Neuronal stem cell (in vitro differentiated cells): ENCODE measurements at regions not wholly inside any gene's neighbourhood (a gene's known extent, or its start where the extent isn't known, plus 50 kb on each side); places are given as distances from the start of the nearest gene placed in this dataset.

Experiments
- DNase-seq: peaks from one replicate; pipeline ENCODE4 v3.0.0-alpha.2; 2013; ENCODE audit warnings: low spot score
- H2AFZ ChIP-seq: one replicate; pipeline ENCODE4 v1.6.1; 2013; ENCODE audit warnings: mild to moderate bottlenecking, low read length, inconsistent platforms
- H2AK5ac ChIP-seq: 2 replicates; pipeline ENCODE4 v1.6.1; 2013; ENCODE audit warnings: low read depth, mild to moderate bottlenecking, inconsistent platforms, low read length, moderate library complexity, mixed read lengths
- H2BK120ac ChIP-seq: 2 replicates; pipeline ENCODE4 v1.6.1; 2013; ENCODE audit warnings: low read depth, mild to moderate bottlenecking, inconsistent platforms, low read length, moderate library complexity, mixed read lengths
- H2BK12ac ChIP-seq: one replicate; pipeline ENCODE4 v1.6.1; 2013; ENCODE audit warnings: low read length, inconsistent platforms
- H2BK15ac ChIP-seq: 2 replicates; pipeline ENCODE4 v1.6.1; 2013; ENCODE audit warnings: mild to moderate bottlenecking, low read length, inconsistent platforms, mixed read lengths
- H2BK5ac ChIP-seq: one replicate; pipeline ENCODE4 v1.6.1; 2013; ENCODE audit warnings: inconsistent platforms, mild to moderate bottlenecking, low read length, moderate library complexity
- H3K14ac ChIP-seq: one replicate; pipeline ENCODE4 v1.6.1; 2013; ENCODE audit warnings: low read length, inconsistent platforms
- H3K18ac ChIP-seq: 2 replicates; pipeline ENCODE4 v1.6.1; 2013; ENCODE audit warnings: low read length, inconsistent platforms
- H3K23ac ChIP-seq: 2 replicates; pipeline ENCODE4 v1.6.1; 2013; ENCODE audit warnings: low read depth, mild to moderate bottlenecking, mixed read lengths, low read length, inconsistent platforms; ENCODE audit not compliant: poor library complexity
- H3K27ac ChIP-seq: replicated peaks from 3 replicates; pipeline ENCODE4 v1.5.1; 2013; ENCODE audit warnings: low read length, inconsistent platforms
- H3K27me3 ChIP-seq, 3 experiments: 2 replicates each; pipeline ENCODE4 v1.6.1; 2013; ENCODE audit warnings: low read length in 3 of 3, mild to moderate bottlenecking in 2 of 3, inconsistent platforms in 1 of 3, low read depth in 1 of 3, mixed read lengths in 1 of 3, moderate library complexity in 1 of 3; ENCODE audit not compliant: control insufficient read depth in 3 of 3, insufficient read depth in 3 of 3
- H3K36me3 ChIP-seq, 2 donors: replicated peaks in 1 of 2; 2 replicates each; pipeline ENCODE4 v1.6.1; 2013; ENCODE audit warnings: low read length in 2 of 2; ENCODE audit not compliant: control insufficient read depth in 2 of 2, insufficient read depth in 2 of 2
- H3K4ac ChIP-seq: 2 replicates; pipeline ENCODE4 v1.6.1; 2013; ENCODE audit warnings: inconsistent platforms, mild to moderate bottlenecking, low read length, moderate library complexity
- H3K4me1 ChIP-seq, 2 donors: 1 replicate in 1 of 2; 2 replicates in 1 of 2; pipeline ENCODE4 v1.6.1; 2013; ENCODE audit warnings: low read length in 2 of 2, low read depth in 1 of 2; ENCODE audit not compliant: control insufficient read depth in 2 of 2, insufficient read depth in 1 of 2
- H3K4me2 ChIP-seq: one replicate; pipeline ENCODE4 v1.6.1; 2013; ENCODE audit warnings: mild to moderate bottlenecking, low read length, inconsistent platforms; ENCODE audit not compliant: insufficient read depth, poor library complexity, severe bottlenecking
- H3K4me3 ChIP-seq, 2 donors: 2 replicates each; pipeline ENCODE4 v1.5.1; 2013; ENCODE audit warnings: low read length in 2 of 2, mild to moderate bottlenecking in 2 of 2, inconsistent platforms in 1 of 2, moderate library complexity in 1 of 2
- H3K79me1 ChIP-seq: one replicate; pipeline ENCODE4 v1.6.1; 2013; ENCODE audit warnings: low read depth, mild to moderate bottlenecking, inconsistent platforms, low read length, moderate library complexity
- H3K9ac ChIP-seq: one replicate; pipeline ENCODE4 v1.6.1; 2013; ENCODE audit warnings: mild to moderate bottlenecking, low read depth, low read length, inconsistent platforms; ENCODE audit not compliant: poor library complexity
- H3K9me3 ChIP-seq, 2 donors: replicated peaks in 1 of 2; 2 replicates each; pipeline versions ENCODE3 to v1.6.1; 2013; ENCODE audit warnings: low read length in 2 of 2, mild to moderate bottlenecking in 2 of 2, inconsistent platforms in 1 of 2, low read depth in 1 of 2, mixed read lengths in 1 of 2, moderate library complexity in 1 of 2; ENCODE audit not compliant: control insufficient read depth in 2 of 2, insufficient read depth in 1 of 2
- H4K8ac ChIP-seq: one replicate; pipeline ENCODE4 v1.6.1; 2013; ENCODE audit warnings: low read depth, mild to moderate bottlenecking, inconsistent platforms, low read length, moderate library complexity
- H4K91ac ChIP-seq: one replicate; pipeline ENCODE4 v1.6.1; 2013; ENCODE audit warnings: low read length, low read depth, mild to moderate bottlenecking, inconsistent platforms; ENCODE audit not compliant: poor library complexity
- WGBS, 2 donors: extraction: QIAGEN DNeasy Blood & Tissue Kit; methylation state at CpG; one replicate each; pipeline ENCODE4 v1.1.7; 2013; ENCODE audit warnings: missing lambda C conversion rate in 2 of 2, mixed read lengths in 1 of 2; ENCODE audit not compliant: insufficient read length in 2 of 2, insufficient replicate concordance in 1 of 2; ENCODE audit errors: extremely low coverage in 2 of 2; 5-methylcytosine and 5-hydroxymethylcytosine counted together

DNA sequence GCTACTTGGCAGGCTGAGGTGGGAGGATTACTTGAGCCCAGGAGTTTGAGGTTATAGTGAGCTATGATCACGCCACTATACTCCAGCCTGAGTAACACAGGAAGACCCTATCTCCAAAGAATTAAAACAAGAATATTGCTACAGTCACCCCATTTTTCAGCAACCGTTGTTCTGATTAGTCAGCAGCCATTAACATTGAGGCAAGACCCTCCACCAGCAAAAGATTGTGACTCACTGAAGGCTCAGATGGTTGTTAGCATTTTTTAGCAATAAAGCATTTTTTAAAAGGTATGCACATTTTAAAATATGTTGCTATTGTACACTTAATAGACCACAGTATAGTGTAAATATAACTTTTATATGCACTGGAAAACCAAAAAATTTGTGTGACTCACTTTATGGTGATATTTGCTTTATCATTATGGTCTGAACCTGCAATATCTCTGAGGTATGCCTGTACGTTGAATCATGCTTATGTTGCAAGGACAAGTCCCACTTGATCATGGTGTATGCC lies 492.6 kb downstream of the SQOR start:
- H3K79me1 ChIP-seq: no peaks in the 10 kb centered on the region
- DNase-seq: no peak
- H3K18ac ChIP-seq: no peak overlapping the region
- no peak overlapping the region for H2AK5ac ChIP-seq
- no CpG with 5 or more reads among the region's 3 CpGs for WGBS, 2 donors
- H3K27me3 ChIP-seq: no peaks in the 10 kb centered on the region
- no peak overlapping the region for H3K4me2 ChIP-seq
- no peak overlapping the region for H3K23ac ChIP-seq
- no peak overlapping the region for H2AFZ ChIP-seq
- no peak overlapping the region for H3K4ac ChIP-seq
- no peak overlapping the region for H3K27ac ChIP-seq
- no peak overlapping the region for H2BK15ac ChIP-seq
- peaks cover 0 to 5% of the 10 kb centered on the region in 2 donors for H3K9me3 ChIP-seq
- no peak overlapping the region for H2BK5ac ChIP-seq
- no peak overlapping the region for H2BK120ac ChIP-seq
- H4K8ac ChIP-seq: no peak overlapping the region
- no peaks in the 10 kb centered on the region for H3K4me1 ChIP-seq
- H3K36me3 ChIP-seq: no peaks in the 10 kb centered on the region
- no peak overlapping the region for H3K14ac ChIP-seq
- no peak overlapping the region for H2BK12ac ChIP-seq
- no peak overlapping the region for H3K9ac ChIP-seq
- no peak overlapping the region for H4K91ac ChIP-seq
- H3K4me3 ChIP-seq: no peak overlapping the region

DNA sequence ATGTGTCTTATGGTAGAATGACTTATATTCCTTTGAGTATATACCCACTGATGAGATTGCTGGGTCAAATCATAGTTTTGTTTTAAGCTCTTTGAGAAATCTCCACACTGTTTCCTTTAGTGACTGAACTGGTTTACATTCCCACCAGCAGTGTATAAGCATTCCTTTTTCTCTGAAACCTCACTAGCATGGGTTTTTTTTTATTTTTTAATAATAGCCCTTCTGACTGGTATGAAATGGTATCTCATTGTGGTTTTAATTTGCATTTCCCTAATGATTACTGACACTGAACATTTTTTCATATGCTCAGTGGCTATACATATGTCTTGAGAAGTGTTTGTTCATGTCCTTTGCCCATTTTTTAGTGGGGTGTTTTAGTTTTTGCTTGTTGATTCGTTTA lies 494.3 kb downstream of the SQOR start:
- Histone ChIP-seq H4K91ac (no peak overlapping the region), H4K8ac (no peak overlapping the region), H2BK12ac (no peak overlapping the region), H3K23ac (no peak overlapping the region), H3K9me3 (peaks cover 0 to 7% of the 10 kb centered on the region in 2 donors), H3K18ac (no peak overlapping the region), H2BK15ac (no peak overlapping the region), H3K27ac (no peak overlapping the region), H3K4me1 (no peaks in the 10 kb centered on the region), H3K79me1 (no peaks in the 10 kb centered on the region), H3K4me2 (no peak overlapping the region), H2AK5ac (no peak overlapping the region), H3K27me3 (no peaks in the 10 kb centered on the region), H3K14ac (no peak overlapping the region), H3K9ac (no peak overlapping the region), H2BK5ac (no peak overlapping the region), H2BK120ac (no peak overlapping the region), H3K36me3 (no peaks in the 10 kb centered on the region), H3K4me3 (no peak overlapping the region), H3K4ac (no peak overlapping the region), H2AFZ (no peak overlapping the region)
- no CpG with 5 or more reads among the region's 1 CpG for WGBS, 2 donors
- DNase-seq: no peak

GRCh38 chr15:46131876-46132275 lies 497.0 kb downstream of the SQOR start:
- H3K79me1 ChIP-seq: no peaks in the 10 kb centered on the region
- peaks cover 0 to 10% of the 10 kb centered on the region in 2 donors for H3K9me3 ChIP-seq
- peak overlapping the region in 1 of 2 donors; percentile 42 for H3K4me3 ChIP-seq
- H3K4me1 ChIP-seq: no peaks in the 10 kb centered on the region
- no peaks in the 10 kb centered on the region for H3K27me3 ChIP-seq
- no peak overlapping the region for H3K4ac ChIP-seq
- H2BK15ac ChIP-seq: no peak overlapping the region
- H3K36me3 ChIP-seq: no peaks in the 10 kb centered on the region
- no peak overlapping the region for H2AK5ac ChIP-seq
- no peak overlapping the region for H2AFZ ChIP-seq
- no CpG with 5 or more reads among the region's 6 CpGs for WGBS, 2 donors
- H3K23ac ChIP-seq: peak overlapping the region; percentile 18
- H4K91ac ChIP-seq: no peak overlapping the region
- H2BK5ac ChIP-seq: no peak overlapping the region
- no peak for DNase-seq
- no peak overlapping the region for H3K9ac ChIP-seq
- H3K27ac ChIP-seq: no peak overlapping the region
- no peak overlapping the region for H3K4me2 ChIP-seq
- no peak overlapping the region for H4K8ac ChIP-seq
- no peak overlapping the region for H2BK120ac ChIP-seq
- H3K14ac ChIP-seq: no peak overlapping the region
- no peak overlapping the region for H2BK12ac ChIP-seq
- H3K18ac ChIP-seq: peak overlapping the region; percentile 76

DNA sequence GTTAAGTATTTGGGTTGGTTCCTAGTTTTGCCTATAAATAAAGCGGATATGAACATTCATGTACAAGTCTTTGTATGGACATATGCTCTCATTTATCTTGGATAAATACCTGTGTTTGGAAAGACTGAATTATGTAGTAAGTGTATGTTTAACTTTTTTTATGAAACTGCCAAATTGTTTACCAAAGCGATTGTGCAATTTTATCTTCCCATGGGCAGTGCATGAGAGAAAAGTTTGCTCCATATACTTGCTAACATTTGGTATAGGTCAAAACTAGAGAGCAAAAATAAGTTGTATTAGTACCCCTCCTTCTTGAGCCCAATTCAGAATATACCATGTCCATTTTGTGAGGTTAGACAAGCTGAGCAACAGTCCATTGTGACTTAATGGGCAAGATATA lies 502.6 kb downstream of the SQOR start:
- Histone ChIP-seq H2BK15ac (no peak overlapping the region), H3K4ac (no peak overlapping the region), H2AFZ (no peak overlapping the region), H3K9me3 (peaks cover 0 to 4% of the 10 kb centered on the region in 2 donors), H3K9ac (no peak overlapping the region), H4K8ac (no peak overlapping the region), H3K27me3 (no peaks in the 10 kb centered on the region), H2BK12ac (no peak overlapping the region), H3K18ac (no peak overlapping the region), H3K23ac (no peak overlapping the region), H3K27ac (no peak overlapping the region), H3K79me1 (no peaks in the 10 kb centered on the region), H3K4me3 (no peak overlapping the region), H3K36me3 (no peaks in the 10 kb centered on the region), H2AK5ac (no peak overlapping the region), H3K14ac (no peak overlapping the region), H2BK5ac (no peak overlapping the region), H4K91ac (no peak overlapping the region), H3K4me1 (no peaks in the 10 kb centered on the region), H2BK120ac (no peak overlapping the region), H3K4me2 (no peak overlapping the region)
- no peak for DNase-seq
- WGBS, 2 donors: no CpG with 5 or more reads among the region's 2 CpGs
